ENCODE measurements at regions not wholly inside any gene's neighbourhood (a gene's known extent, or its start where the extent isn't known, plus 50 kb on each side); places are given as distances from the start of the nearest gene placed in this dataset.

GRCh38 chr4:155026715-155027114, 181.7 kb upstream of the NPY2R start:
- TF ChIP-seq CTCF (IDR thresholded peaks at IDR 0.05; ENCODE audit: poor library complexity, severe bottlenecking) (no peak), EZH2 (IDR thresholded peaks at IDR 0.05; ENCODE audit: borderline replicate concordance, insufficient read depth, low read length, poor library complexity, severe bottlenecking) (no peak), MXI1 (conservative IDR thresholded peaks at IDR 0.05; ENCODE audit: poor library complexity, severe bottlenecking) (no peak), EP300 (conservative IDR thresholded peaks at IDR 0.05; ENCODE audit: poor library complexity, severe bottlenecking) (no peak), TAF1 (IDR thresholded peaks at IDR 0.05; ENCODE audit: low read depth) (no peak), SMC3 (conservative IDR thresholded peaks at IDR 0.05; ENCODE audit: poor library complexity) (no peak), POLR2AphosphoS5 (IDR thresholded peaks at IDR 0.05) (no peak)
